ENCODE measurements at regions not wholly inside any gene's neighbourhood (a gene's known extent, or its start where the extent isn't known, plus 50 kb on each side); places are given as distances from the start of the nearest gene placed in this dataset.

DNA sequence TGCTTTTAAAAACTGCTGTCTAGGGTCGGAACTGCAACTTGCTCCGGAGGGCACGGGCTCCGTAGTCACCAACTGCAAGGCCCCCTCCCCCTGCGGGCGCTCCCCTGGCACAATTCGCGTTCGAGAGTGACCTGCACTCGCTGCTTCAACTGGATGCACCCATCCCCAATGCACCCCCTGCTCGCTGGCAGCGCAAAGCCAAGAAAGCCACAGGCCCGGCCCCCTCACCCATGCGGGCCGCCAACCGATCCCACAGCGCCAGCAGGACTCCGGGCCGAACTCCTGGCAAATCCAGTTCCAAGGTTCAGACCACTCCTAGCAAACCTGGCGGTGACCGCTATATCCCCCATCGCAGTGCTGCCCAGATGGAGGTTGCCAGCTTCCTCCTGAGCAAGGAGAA is 64.2 kb upstream of the GAS1 start:
- Histone ChIP-seq H3K9me1 (ENCODE audit: control insufficient read depth, extremely low read depth, insufficient read depth, low read length) (no peaks in the 10 kb centered on the region), H3K4me1 (ENCODE audit: control insufficient read depth, extremely low read depth, insufficient read depth, low read length) (peaks cover 9% of the 10 kb centered on the region), H2AFZ (ENCODE audit: control insufficient read depth, low read length) (no peak overlapping the region), H3K27ac (ENCODE audit: control insufficient read depth, insufficient read depth, low read length) (no peak overlapping the region), H3K36me3 (ENCODE audit: control insufficient read depth in 2 of 2, extremely low read depth in 1 of 2, insufficient read depth in 2 of 2, low read length in 2 of 2) (no peaks in the 10 kb centered on the region), H3K9ac (ENCODE audit: control insufficient read depth, extremely low read depth, insufficient read depth, low read length) (no peak overlapping the region), H3K4me2 (ENCODE audit: control insufficient read depth, extremely low read depth, insufficient read depth, low read depth, low read length) (no peak overlapping the region), H4K20me1 (ENCODE audit: control insufficient read depth, extremely low read depth, insufficient read depth, low read length) (no peaks in the 10 kb centered on the region), H3K79me2 (ENCODE audit: control insufficient read depth, insufficient read depth, low read length) (no peaks in the 10 kb centered on the region), H3K27me3 (ENCODE audit: control insufficient read depth, extremely low read depth, insufficient read depth, low read length) (no peaks in the 10 kb centered on the region), H3K4me3 (ENCODE audit: control insufficient read depth in 2 of 3, extremely low read depth in 1 of 3, insufficient read depth in 2 of 3, low read depth in 1 of 3, low read length in 3 of 3) (no peak overlapping the region), H3K9me3 (ENCODE audit: control insufficient read depth, low read depth, low read length) (no peaks in the 10 kb centered on the region)
- FAIRE-seq (no peak), DNase-seq (ENCODE audit: low read depth, low spot score) (no peak)
- TF ChIP-seq EZH2 (IDR thresholded peaks at IDR 0.05; ENCODE audit: low read length), result no peak
- TF ChIP-seq, protein P1, sequence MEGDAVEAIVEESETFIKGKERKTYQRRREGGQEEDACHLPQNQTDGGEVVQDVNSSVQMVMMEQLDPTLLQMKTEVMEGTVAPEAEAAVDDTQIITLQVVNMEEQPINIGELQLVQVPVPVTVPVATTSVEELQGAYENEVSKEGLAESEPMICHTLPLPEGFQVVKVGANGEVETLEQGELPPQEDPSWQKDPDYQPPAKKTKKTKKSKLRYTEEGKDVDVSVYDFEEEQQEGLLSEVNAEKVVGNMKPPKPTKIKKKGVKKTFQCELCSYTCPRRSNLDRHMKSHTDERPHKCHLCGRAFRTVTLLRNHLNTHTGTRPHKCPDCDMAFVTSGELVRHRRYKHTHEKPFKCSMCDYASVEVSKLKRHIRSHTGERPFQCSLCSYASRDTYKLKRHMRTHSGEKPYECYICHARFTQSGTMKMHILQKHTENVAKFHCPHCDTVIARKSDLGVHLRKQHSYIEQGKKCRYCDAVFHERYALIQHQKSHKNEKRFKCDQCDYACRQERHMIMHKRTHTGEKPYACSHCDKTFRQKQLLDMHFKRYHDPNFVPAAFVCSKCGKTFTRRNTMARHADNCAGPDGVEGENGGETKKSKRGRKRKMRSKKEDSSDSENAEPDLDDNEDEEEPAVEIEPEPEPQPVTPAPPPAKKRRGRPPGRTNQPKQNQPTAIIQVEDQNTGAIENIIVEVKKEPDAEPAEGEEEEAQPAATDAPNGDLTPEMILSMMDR (optimal IDR thresholded peaks at IDR 0.05 in 1 of 3, IDR thresholded peaks at IDR 0.05 in 1 of 3, conservative IDR thresholded peaks at IDR 0.05 in 1 of 3; ENCODE audit: extremely low read depth in 1 of 3, insufficient read depth in 2 of 3, low read length in 3 of 3), result no peak
- dilution Hi-C loops (cut with MboI; ENCODE audit: extremely low pct_ligation_motif_present, low sequenced_read_pairs), result no loop called here

DNA sequence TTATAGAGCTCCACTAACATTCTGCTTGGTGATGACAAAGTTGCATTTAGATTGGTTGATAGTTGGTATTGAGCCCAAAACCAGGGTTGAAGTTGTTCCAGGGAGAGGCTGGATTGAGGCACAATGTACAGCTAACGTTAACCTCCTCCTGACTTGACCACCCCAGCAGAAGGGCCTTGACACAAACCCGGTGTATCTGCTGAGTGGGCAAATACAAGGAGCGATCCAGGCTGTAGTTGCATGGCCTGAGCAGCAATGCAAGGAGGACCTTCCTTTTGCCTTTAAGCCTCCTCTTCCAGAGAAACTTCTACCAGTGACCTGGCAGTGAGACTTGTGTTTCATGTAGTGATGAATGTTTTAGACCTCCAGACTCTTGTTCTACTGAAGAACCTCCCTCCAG is 66.2 kb upstream of the GAS1 start:
- Histone ChIP-seq H3K4me1 (ENCODE audit: control insufficient read depth, extremely low read depth, insufficient read depth, low read length) (no peaks in the 10 kb centered on the region), H3K9me3 (ENCODE audit: control insufficient read depth, low read depth, low read length) (no peaks in the 10 kb centered on the region), H3K4me3 (ENCODE audit: control insufficient read depth in 2 of 3, extremely low read depth in 1 of 3, insufficient read depth in 2 of 3, low read depth in 1 of 3, low read length in 3 of 3) (no peak overlapping the region), H3K36me3 (ENCODE audit: control insufficient read depth in 2 of 2, extremely low read depth in 1 of 2, insufficient read depth in 2 of 2, low read length in 2 of 2) (no peaks in the 10 kb centered on the region), H3K27me3 (ENCODE audit: control insufficient read depth, extremely low read depth, insufficient read depth, low read length) (no peaks in the 10 kb centered on the region), H4K20me1 (ENCODE audit: control insufficient read depth, extremely low read depth, insufficient read depth, low read length) (no peaks in the 10 kb centered on the region), H3K27ac (ENCODE audit: control insufficient read depth, insufficient read depth, low read length) (no peak overlapping the region), H3K79me2 (ENCODE audit: control insufficient read depth, insufficient read depth, low read length) (no peaks in the 10 kb centered on the region), H3K4me2 (ENCODE audit: control insufficient read depth, extremely low read depth, insufficient read depth, low read depth, low read length) (no peak overlapping the region), H2AFZ (ENCODE audit: control insufficient read depth, low read length) (no peak overlapping the region), H3K9ac (ENCODE audit: control insufficient read depth, extremely low read depth, insufficient read depth, low read length) (no peak overlapping the region), H3K9me1 (ENCODE audit: control insufficient read depth, extremely low read depth, insufficient read depth, low read length) (no peaks in the 10 kb centered on the region)
- DNase-seq (ENCODE audit: low read depth, low spot score) (no peak), FAIRE-seq (no peak)
- no peak for TF ChIP-seq EZH2 (IDR thresholded peaks at IDR 0.05; ENCODE audit: low read length)
- TF ChIP-seq, protein P1 (optimal IDR thresholded peaks at IDR 0.05 in 1 of 3, IDR thresholded peaks at IDR 0.05 in 1 of 3, conservative IDR thresholded peaks at IDR 0.05 in 1 of 3; ENCODE audit: extremely low read depth in 1 of 3, insufficient read depth in 2 of 3, low read length in 3 of 3), result no peak
- dilution Hi-C loops (cut with MboI; ENCODE audit: extremely low pct_ligation_motif_present, low sequenced_read_pairs), result no loop called here
